PC-9 (cell line): ENCODE measurements at regions not wholly inside any gene's neighbourhood (a gene's known extent, or its start where the extent isn't known, plus 50 kb on each side); places are given as distances from the start of the nearest gene placed in this dataset.

Experiments used
- BruUV-seq: library from RNA; stranded (reverse); fragments of 400-500 nt; replicated peaks from 2 replicates; lab custom pipeline; 2021; lab: Mats Ljungman, UMichigan
- CTCF ChIA-PET: fragments of 300-600 bp; sonication (Branson Sonifier 250); formaldehyde crosslinking; loops from one replicate; lab custom pipeline; 2022; ENCODE audit warnings: antibody characterized with exemption; lab: Charles Lee
- POLR2A ChIA-PET: fragments of 300-600 bp; sonication (Branson Sonifier 250); formaldehyde crosslinking; loops from one replicate; lab custom pipeline; 2022; ENCODE audit warnings: antibody characterized with exemption; ENCODE audit not compliant: unreplicated experiment; lab: Charles Lee
- DNase-seq, 2 experiments: peaks; one replicate each; pipeline versions ENCODE4 v3.0.0 to v3.0.0-alpha.2; 2015 to 2022; ENCODE audit warnings: mixed read lengths in 1 of 2
- H2AFZ ChIP-seq: fragments of 200-600 bp; sonication (generic); 2 replicates; pipeline ENCODE4 v1.8.1; 2017; ENCODE audit warnings: antibody characterized with exemption
- H3F3A ChIP-seq: fragments of 200-600 bp; sonication (generic); 2 replicates; pipeline ENCODE4 v1.8.1; 2017; ENCODE audit warnings: antibody characterized with exemption, mild to moderate bottlenecking, low read depth; ENCODE audit not compliant: insufficient read depth
- H3K27ac ChIP-seq: fragments of 200-600 bp; sonication (generic); 2 replicates; pipeline ENCODE4 v1.6.1; 2016; ENCODE audit warnings: mixed run types
- H3K27me3 ChIP-seq: fragments of 200-600 bp; sonication (generic); 2 replicates; pipeline ENCODE4 v1.6.1; 2016; ENCODE audit warnings: low read depth, mixed run types; ENCODE audit not compliant: insufficient read depth
- H3K36me3 ChIP-seq: fragments of 200-600 bp; sonication (generic); 2 replicates; pipeline ENCODE4 v1.6.1; 2016; ENCODE audit warnings: low read depth, mixed run types
- H3K4me1 ChIP-seq: fragments of 200-600 bp; sonication (generic); replicated peaks from 2 replicates; pipeline ENCODE4 v1.6.1; 2016; ENCODE audit warnings: mixed run types; ENCODE audit not compliant: insufficient read depth
- H3K4me2 ChIP-seq: fragments of 200-600 bp; sonication (generic); 2 replicates; pipeline ENCODE4 v1.6.1; 2017; ENCODE audit warnings: mixed run types
- H3K4me3 ChIP-seq: fragments of 200-600 bp; sonication (generic); 2 replicates; pipeline ENCODE4 v1.6.1; 2016; ENCODE audit warnings: mixed run types
- H3K79me2 ChIP-seq: fragments of 200-600 bp; sonication (generic); 2 replicates; pipeline ENCODE4 v1.6.1; 2017; ENCODE audit warnings: low read depth, mixed run types
- H3K9me2 ChIP-seq: fragments of 200-600 bp; sonication (generic); 2 replicates; pipeline ENCODE4 v1.8.1; 2017; ENCODE audit warnings: mild to moderate bottlenecking; ENCODE audit not compliant: insufficient read depth
- H3K9me3 ChIP-seq: fragments of 200-600 bp; sonication (generic); 2 replicates; pipeline ENCODE4 v1.8.1; 2016; ENCODE audit warnings: low read depth; ENCODE audit not compliant: insufficient read depth
- H4K20me1 ChIP-seq: fragments of 200-600 bp; sonication (generic); 2 replicates; pipeline ENCODE4 v1.8.1; 2017; ENCODE audit not compliant: insufficient read depth
- CTCF ChIP-seq: fragments of 200-600 bp; sonication (generic); conservative IDR thresholded peaks from 2 replicates; pipeline ENCODE4 v1.6.1; 2017; ENCODE audit warnings: mixed run types, antibody characterized with exemption, mild to moderate bottlenecking, moderate library complexity
- EZH2 ChIP-seq: fragments of 200-600 bp; sonication (generic); IDR thresholded peaks from 2 replicates; pipeline ENCODE4 v1.8.0; 2017; ENCODE audit warnings: antibody characterized with exemption, low read depth
- intact Hi-C: fragments of 100-400 bp; cut with micrococcal nuclease; formaldehyde crosslinking; loops from one replicate; pipeline ENCODE4 v1.10.0; 2022; ENCODE audit not compliant: unreplicated experiment

- Histone ChIP-seq H3K9me2 (no peaks in the 10 kb centered on the region), H3K27me3 (no peaks in the 10 kb centered on the region), H3K79me2 (no peaks in the 10 kb centered on the region), H3K4me2 (no peak overlapping the region), H3K9me3 (no peaks in the 10 kb centered on the region), H3K4me1 (no peaks in the 10 kb centered on the region), H2AFZ (no peak overlapping the region), H3K4me3 (no peak overlapping the region), H3K27ac (no peak overlapping the region), H4K20me1 (no peaks in the 10 kb centered on the region), H3F3A (no peaks in the 10 kb centered on the region), H3K36me3 (no peaks in the 10 kb centered on the region)
- POLR2A ChIA-PET = no interaction called here
- no peak for DNase-seq
- CTCF ChIA-PET = no interaction called here
- TF ChIP-seq EZH2 (no peak), CTCF (no peak)
- intact Hi-C loops = no loop called here
- no TSS peak for BruUV-seq
Observed at GRCh38 chrX:8960957-8961468, 72.9 kb downstream of the FAM9B start.

GRCh38 chrX:8955511-8955910 is 78.4 kb downstream of the FAM9B start:
- intact Hi-C loops = no loop called here
- no peaks in the 10 kb centered on the region for H3K36me3 ChIP-seq
- POLR2A ChIA-PET = no interaction called here
- no peak for DNase-seq
- no peaks in the 10 kb centered on the region for H3K9me2 ChIP-seq
- TF ChIP-seq CTCF (no peak), EZH2 (no peak)
- no TSS peak for BruUV-seq
- CTCF ChIA-PET = no interaction called here
- no peaks in the 10 kb centered on the region for H3K79me2 ChIP-seq
- no peak overlapping the region for H3K4me3 ChIP-seq
- no peaks in the 10 kb centered on the region for H3K4me1 ChIP-seq
- no peaks in the 10 kb centered on the region for H3F3A ChIP-seq
- no peak overlapping the region for H2AFZ ChIP-seq
- no peaks in the 10 kb centered on the region for H3K9me3 ChIP-seq
- H3K4me2 ChIP-seq = no peak overlapping the region
- no peaks in the 10 kb centered on the region for H3K27me3 ChIP-seq
- H3K27ac ChIP-seq = no peak overlapping the region
- H4K20me1 ChIP-seq = no peaks in the 10 kb centered on the region

- Histone ChIP-seq H3F3A (no peaks in the 10 kb centered on the region), H3K9me3 (no peaks in the 10 kb centered on the region), H3K27me3 (no peaks in the 10 kb centered on the region), H4K20me1 (no peaks in the 10 kb centered on the region), H3K36me3 (no peaks in the 10 kb centered on the region), H3K27ac (no peak overlapping the region), H3K4me1 (no peaks in the 10 kb centered on the region), H3K4me2 (no peak overlapping the region), H3K4me3 (no peak overlapping the region), H3K9me2 (no peaks in the 10 kb centered on the region), H3K79me2 (no peaks in the 10 kb centered on the region), H2AFZ (no peak overlapping the region)
- ChIA-PET CTCF (no interaction called here), POLR2A (no interaction called here)
- no TSS peak for BruUV-seq
- intact Hi-C loops = no loop called here
- DNase-seq = no peak
- TF ChIP-seq EZH2 = no peak
- TF ChIP-seq CTCF = no peak
Observed at GRCh38 chrX:8946563-8946962, 87.4 kb downstream of the FAM9B start.
